Erythroblast (primary cell): ENCODE measurements at regions not wholly inside any gene's neighbourhood (a gene's known extent, or its start where the extent isn't known, plus 50 kb on each side); places are given as distances from the start of the nearest gene placed in this dataset.

ENCODE experiments used
- GATA1 ChIP-seq: IDR thresholded peaks from 2 replicates; pipeline ENCODE4 v1.6.1; 2011; ENCODE audit warnings: low read depth, mild to moderate bottlenecking, control low read depth, low read length, moderate library complexity
- POLR2A ChIP-seq: IDR thresholded peaks from 2 replicates; pipeline ENCODE4 v1.6.1; 2011; ENCODE audit warnings: mild to moderate bottlenecking, low read length

GRCh38 chr5:74056789-74057164, 430.8 kb downstream of the ARHGEF28 start:
- TF ChIP-seq POLR2A = no peak
- TF ChIP-seq GATA1 = no peak
